D341Med (cell line): ENCODE measurements at regions not wholly inside any gene's neighbourhood (a gene's known extent, or its start where the extent isn't known, plus 50 kb on each side); places are given as distances from the start of the nearest gene placed in this dataset.

Experiments used
- DNase-seq: peaks from one replicate; pipeline ENCODE4 v3.0.0; 2012; ENCODE audit warnings: low spot score

DNA sequence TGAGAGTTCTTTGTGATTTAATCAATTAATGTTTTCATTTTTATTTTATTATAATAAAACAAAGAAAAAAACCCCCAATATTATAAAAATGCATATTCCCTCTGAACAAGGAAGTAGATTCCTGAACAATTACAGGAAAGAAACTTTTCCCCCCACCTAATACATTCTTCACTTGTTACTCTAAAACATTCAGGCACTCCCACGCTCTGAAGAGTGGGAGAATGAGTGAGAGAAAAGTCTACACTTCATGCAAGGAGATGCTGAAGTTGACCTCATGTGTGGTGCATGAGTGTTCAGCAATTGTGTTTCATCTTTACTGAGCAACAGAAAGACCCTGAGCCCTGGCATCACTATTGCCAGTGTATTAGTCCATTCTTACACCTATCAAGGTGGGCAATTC lies 244.2 kb upstream of the IGFBP3 start:
- no peak for DNase-seq

GRCh38 chr7:46164629-46165028 lies 243.6 kb upstream of the IGFBP3 start:
- no peak for DNase-seq

DNA sequence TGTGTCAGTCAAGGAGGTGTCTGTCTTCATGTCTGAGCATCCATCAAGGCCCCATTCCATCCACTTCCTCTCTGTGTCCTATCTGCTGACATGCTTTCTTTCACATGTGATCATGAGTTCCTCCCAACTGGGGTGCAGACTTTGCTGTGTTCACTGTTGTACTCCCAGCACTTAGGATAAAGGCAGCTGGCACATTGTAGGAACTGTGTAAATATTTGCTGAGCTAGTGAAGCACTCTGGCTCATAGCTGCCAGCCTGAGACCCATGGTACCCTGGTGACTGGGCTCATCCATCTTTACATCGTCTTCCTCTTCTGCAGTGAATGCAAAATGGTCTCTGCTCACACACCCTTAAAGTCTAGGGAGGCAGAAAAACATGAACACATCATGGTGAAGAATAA lies 242.2 kb upstream of the IGFBP3 start:
- no peak for DNase-seq

DNA sequence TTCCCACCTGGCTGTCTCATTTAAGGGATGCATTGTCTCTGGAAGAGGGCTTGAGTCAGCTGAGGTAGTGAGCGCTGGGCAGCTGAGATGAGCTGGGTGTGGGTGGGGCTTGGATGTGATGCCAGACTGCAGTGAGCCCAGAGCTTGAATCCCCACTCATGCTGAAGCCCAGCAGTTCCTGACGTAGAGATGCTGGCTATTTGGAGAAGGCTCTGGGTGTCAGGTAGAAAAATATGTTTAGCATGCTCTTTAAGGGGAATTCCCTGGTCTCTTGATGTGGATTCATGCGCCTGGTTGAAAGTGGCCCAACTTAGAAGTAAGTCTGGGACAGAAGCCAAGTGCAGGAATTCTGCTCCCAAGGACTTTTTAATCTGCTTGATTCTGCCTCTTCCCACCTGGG lies 241.5 kb upstream of the IGFBP3 start:
- no peak for DNase-seq

- DNase-seq, result no peak
Observed at GRCh38 chr7:46160861-46161260, 239.8 kb upstream of the IGFBP3 start.

DNA sequence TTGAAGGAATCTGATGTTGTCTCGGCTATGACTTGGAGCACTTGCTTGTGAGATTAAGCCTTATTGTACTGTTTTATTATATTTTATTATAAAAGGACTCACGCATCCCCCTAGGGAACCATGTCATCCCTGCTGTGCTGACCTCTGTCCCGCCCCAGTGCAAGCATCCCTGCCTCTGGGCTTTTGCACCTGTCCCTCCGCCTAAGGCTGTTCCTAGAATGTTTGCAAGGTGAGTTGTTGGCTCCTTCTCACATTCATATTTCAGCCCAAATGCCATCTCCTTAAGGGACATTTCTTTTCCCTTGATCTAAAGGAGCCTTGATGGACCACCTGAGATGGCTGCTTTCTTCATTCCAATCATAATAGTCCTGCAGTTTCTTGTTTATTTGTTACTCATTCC lies 236.9 kb upstream of the IGFBP3 start:
- no peak for DNase-seq

- DNase-seq, result no peak
Observed at GRCh38 chr7:46157404-46157803, 236.3 kb upstream of the IGFBP3 start.

DNA sequence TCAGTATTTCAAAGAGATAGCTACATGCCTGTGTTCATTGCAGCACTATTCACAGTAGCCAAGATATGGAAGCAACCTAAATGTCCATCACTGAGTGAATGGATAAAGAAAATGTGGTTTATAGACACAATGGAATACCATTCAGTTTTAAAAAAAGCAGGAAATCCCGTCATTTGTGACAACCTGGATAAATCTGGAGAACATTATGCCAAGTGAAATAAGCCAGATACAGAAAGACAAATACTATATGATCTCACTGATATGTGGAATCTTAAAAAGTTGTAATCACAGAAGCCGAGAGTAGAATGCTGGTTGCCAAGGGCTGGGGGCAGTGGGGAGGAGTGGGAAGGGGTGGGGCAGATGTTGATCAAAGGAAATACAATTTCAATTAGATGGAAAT lies 235.8 kb upstream of the IGFBP3 start:
- no peak for DNase-seq

DNA sequence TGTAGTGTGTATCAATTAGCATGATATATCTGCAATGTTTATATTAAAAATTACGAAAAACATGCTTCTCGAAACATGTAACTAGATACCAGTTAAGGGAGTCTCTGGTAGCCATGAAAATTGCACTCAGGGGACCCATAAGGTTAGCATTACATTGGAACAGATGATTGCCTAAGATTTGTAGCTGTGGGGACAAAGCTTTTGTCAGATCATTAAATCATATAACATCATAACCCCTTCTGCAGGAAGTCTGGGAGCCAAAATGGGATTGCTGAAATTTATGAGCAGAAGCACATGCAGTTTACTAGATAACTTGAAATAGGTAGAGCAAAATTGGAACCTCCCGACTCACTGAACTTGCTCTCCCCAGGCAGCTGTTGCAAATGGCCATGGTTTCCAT lies 235.0 kb upstream of the IGFBP3 start:
- no peak for DNase-seq

- DNase-seq, result no peak
Observed at GRCh38 chr7:46155367-46155766, 234.3 kb upstream of the IGFBP3 start.

DNA sequence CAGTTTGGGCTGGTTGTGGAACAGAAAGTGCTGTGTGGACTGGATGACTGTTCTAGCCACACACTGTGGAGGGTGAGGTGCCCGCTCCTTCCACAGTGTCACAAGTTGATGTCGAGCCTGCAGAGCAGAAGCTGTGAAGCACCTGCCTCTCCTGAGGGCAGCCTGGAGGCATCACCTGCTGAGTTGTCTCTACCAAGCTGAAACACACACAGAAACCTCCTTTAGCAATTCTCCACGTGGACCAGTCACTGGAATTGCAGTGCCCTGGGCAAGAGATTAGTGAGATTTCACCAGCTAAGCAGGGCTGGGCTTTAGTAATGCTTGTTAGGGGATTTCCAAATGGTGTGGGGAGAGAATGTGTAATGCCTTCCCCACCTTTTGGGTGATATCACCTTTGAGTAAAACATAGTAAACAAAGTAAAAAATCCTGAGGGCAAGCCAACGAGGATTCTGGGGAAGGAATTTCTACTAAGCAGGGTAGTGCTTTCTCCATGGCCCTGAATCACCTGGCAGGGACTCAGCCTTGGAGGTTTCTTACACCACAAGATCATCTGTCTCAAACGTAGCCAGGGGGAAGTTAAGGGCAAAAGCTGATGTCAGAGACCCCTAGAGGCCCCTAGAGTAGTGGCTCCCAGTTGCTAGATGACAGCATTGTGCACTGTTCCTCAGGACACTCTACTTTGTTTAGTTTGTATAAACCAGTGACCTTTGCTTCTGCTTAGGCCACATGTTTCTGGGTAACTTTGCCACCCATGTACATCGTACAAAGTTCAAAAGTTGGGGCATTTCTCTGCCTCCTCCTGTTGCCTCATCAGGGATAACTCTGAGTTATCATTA lies 233.1 kb upstream of the IGFBP3 start:
- no peak for DNase-seq

GRCh38 chr7:46153583-46153950 lies 232.5 kb upstream of the IGFBP3 start:
- DNase-seq, result no peak

GRCh38 chr7:46152696-46153095 lies 231.6 kb upstream of the IGFBP3 start:
- no peak for DNase-seq

GRCh38 chr7:46150721-46151120 lies 229.6 kb upstream of the IGFBP3 start:
- DNase-seq, result no peak

GRCh38 chr7:46150202-46150601 lies 229.1 kb upstream of the IGFBP3 start:
- no peak for DNase-seq

GRCh38 chr7:46147871-46148270 lies 226.8 kb upstream of the IGFBP3 start:
- no peak for DNase-seq

GRCh38 chr7:46146454-46147255 lies 225.6 kb upstream of the IGFBP3 start:
- no peak for DNase-seq

GRCh38 chr7:46145412-46145811 lies 224.3 kb upstream of the IGFBP3 start:
- DNase-seq, result no peak

GRCh38 chr7:46143949-46144917 lies 223.2 kb upstream of the IGFBP3 start:
- no peak for DNase-seq

DNA sequence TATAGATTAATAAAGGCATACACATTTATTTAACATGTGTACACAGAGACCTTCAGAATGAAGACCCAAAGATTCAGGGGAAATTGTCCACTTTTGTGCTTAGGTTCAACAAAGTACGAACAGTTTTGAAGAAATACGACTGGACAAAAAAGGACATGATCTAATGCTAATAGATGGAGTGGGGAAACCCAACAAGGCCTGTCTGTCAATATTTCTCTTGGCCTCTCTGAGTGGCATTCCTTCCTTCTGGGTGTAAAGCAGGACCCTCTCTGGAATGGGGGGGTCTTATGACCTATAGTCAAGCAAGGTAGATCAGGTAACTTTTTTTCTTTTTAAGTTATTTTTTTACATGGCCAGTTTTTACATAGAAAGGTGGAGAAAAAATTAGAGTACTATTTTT lies 222.3 kb upstream of the IGFBP3 start:
- no peak for DNase-seq

- DNase-seq, result no peak
Observed at GRCh38 chr7:46139079-46139478, 218.0 kb upstream of the IGFBP3 start.

DNA sequence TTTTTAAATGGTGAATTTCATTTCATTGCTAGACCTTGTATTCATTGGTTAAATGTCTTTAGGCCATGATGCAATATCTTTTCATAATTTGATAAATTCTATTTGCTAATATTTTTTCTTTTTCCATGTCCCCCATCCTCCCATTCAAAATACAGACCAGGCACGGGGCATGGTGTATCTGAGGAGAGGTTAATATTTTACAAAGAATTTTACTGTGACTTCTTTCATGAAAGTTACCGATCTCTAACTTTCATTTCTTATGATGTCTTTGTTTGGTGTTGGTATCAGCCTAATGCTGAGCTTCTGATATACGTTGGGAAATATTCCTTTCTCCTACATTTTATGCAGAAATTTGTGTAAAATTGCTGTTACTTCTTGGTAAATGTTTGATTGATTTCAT lies 216.7 kb upstream of the IGFBP3 start:
- no peak for DNase-seq
